ENCODE measurements at regions not wholly inside any gene's neighbourhood (a gene's known extent, or its start where the extent isn't known, plus 50 kb on each side); places are given as distances from the start of the nearest gene placed in this dataset.
"Not testable (repeated sequence)": the region's sequence is repeated elsewhere in the genome, so short reads cannot be mapped to it uniquely, and the experiment has no call there.

DNA sequence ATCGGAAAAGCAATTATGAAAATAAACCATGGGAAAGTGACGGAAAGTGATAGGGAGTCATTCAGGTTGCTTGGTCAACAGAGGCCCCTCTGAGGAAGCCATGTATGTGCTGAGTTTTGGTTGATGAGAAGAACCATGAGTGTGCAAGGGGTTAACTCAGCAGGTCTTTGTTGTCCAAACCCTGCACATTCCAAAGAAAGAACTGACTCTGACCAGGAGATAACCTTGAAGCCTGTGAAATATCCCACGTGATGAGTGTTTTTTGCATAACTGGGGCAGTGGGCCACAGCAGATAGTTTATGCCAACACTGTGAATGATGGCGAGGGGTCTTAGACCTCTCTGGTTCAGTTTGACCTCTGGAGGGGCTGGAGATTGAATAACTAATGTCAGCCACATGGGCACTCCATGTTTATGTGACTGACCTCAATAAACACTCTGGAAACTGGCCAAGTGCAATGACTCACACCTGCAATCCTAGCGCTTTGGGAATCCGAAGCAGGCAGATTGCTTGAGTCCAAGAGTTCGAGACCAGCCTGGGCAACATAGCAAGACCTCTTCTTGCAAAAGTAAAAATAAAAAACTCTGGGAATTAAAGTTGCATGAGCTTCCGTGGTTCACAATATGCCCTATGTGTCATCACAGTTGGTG, 154.0 kb upstream of the FOXK1 start:
- FAIRE-seq: no peak

DNA sequence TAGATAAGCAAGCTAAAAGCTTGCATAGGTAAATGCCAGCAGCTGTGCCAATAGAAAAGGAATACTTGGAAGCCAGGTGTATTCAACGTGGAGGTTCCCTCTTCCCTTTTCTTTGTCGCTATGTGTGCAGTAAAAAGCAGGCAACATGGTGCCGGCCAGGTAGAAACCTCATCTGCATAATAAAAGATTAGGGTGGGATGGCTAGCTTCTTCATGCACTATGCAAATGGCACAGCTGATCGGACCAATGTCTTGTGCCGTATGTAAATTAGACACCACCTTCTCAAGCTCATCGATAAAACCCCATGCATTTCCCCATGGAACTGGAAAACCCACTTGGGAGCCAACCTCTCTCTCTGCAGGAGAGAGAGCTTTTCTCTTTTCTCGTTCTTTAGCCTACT, 150.9 kb upstream of the FOXK1 start:
- FAIRE-seq: no peak

DNA sequence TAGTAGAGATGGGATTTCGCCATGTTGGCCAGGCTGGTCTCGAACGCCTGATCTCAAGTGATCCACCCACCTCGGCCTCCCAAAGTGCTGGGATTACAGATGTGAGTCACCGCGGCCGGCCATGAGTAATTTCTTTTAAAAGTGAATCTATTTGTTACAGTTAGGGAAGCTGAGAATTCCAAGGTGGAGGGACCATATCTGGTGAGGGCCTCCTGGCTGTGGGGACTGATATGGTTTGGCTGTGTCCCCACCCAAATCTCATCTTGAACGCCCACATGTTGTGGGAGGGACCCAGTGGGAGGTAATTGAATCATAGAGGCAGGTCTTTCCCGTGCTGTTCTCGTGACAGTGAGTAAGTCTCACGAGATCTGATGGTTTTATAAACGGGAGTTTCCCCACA, 148.8 kb upstream of the FOXK1 start:
- not testable (repeated sequence) for FAIRE-seq

DNA sequence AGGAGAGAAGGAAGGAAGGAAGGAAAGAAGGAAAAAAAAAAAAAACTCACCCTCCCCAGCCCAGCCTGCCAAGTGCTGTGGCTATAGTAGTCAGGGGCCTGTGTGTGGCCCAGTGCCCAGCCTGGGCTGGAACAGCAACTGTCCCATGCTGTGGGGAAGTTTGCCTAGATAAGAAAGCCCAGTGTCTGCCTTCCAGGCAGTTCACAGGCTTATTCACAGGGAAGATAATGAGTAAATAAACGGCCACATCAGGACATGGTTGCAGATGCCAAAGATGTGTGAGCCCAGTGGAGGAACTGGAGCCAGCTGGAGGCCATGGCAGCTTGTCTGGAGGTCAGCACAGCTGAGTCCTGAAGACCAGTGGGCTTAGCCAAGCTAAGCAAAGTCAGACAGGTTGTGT, 132.4 kb upstream of the FOXK1 start:
- FAIRE-seq: no peak

DNA sequence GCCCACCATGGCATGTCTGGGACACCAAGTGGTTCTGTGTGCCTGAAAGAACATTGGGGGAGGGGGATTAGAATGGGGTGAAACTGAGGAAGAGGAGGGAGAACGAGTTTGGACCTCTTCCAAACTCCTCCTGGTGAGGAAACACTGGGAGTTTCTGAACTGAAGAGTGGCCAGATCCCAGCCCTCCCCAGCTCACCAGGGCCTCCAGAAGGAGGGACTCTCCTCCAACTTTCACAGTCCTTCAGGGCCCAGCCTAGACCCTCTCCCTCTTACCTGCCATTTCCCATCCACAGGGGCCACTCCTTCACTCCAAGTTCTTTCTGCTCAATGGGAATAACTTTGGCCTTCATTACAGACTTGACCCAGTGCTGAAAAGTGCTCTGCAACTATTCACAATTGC, 132.0 kb upstream of the FOXK1 start:
- no peak for FAIRE-seq

DNA sequence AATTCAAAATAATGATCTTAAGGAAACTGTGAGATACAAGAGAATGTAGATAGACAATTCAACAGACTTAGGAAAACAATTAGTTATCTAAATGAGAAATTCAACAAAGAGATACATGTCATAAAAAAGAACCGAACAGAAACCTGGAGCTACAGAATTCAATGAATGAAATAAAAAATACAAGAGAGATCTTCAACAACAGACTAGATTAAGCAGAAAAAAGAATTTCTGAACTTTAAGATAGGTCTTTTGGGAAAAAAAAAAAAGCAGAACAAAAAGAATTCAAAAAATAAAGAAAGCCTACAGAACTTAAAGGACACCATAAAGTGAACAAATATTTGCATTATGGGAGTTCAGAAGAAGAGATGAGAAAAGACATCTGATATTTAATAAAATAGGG, 129.1 kb upstream of the FOXK1 start:
- peak; percentile 5 for FAIRE-seq

DNA sequence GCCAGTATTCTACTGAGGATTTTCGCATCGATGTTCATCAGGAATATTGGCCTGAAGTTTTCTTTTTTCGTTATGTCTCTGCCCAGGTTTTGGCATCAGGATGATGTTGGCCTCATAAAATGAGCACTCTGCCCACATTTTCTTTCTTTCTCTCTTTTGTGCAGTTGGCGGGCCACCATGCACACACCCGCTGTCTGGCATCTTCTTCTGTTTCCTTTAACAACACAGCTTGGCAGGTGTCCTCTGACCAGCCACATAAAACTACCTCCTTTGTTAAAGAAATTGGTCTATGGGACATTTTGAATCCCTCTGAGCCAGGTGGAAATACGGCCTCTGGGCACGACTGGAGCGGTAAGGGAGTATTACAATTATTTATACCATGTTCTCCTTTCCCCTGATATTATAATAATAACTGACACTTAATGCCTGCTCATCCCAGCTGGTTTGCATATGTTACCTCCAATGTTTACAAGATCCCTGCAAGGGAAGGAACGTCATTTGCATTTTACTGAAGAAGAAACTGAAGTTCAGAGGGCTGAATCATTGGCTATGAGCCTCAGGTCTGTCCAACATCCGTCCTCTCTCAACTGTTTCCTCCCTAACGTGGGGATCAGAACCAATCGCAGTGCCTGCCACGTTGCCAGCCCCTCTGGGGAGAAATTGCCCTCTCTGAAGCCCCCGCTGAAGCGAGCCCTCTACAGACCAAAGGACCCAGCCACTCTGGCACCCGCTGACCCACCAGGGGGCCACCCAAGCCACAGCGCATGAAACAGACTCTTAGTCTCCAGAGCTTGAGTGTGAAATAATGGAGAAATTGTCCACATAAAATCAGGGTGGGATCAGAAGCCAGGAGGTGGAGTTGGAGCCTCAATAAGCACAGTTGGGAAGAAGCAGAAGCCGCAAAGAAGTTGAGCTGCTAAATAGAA, 125.0 kb upstream of the FOXK1 start:
- no peak for FAIRE-seq

DNA sequence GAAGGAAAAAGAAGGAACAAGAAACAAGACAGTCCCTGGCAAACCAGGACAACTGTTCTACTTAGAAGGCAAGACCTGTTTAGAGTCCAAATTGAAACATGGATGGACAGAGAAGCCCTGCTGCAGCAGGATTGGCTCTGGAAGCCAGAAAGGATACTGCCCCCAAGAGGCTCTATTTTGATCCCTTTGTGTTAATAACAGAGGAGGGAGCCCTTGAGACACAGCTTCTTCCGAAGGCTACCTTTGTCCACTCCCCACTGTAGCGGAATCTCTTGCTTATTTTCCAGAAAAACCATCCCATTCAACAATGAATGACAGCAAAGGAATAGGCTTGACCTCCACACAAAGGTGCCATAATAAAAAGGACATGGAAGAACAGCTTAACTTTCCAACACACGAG, 120.3 kb upstream of the FOXK1 start:
- FAIRE-seq: no peak

DNA sequence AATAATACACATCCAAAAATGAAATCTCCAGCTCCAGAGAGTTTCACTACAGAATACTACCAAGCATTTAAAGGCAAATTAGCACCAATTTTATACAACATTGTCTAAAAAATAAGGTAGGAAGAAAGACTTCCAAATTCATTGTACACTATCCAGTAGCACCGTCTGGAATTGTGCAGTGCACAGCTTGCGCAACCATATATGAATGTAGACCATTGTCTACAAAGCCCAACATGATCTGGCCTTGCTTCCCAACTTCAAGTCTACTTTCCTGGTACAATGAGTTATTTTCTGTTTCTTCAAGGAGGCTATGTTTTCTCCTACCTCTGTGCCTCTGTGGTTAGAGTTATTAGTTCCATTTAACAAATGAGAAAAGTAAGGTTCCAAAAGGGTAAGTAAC, 115.4 kb upstream of the FOXK1 start:
- no peak for FAIRE-seq

DNA sequence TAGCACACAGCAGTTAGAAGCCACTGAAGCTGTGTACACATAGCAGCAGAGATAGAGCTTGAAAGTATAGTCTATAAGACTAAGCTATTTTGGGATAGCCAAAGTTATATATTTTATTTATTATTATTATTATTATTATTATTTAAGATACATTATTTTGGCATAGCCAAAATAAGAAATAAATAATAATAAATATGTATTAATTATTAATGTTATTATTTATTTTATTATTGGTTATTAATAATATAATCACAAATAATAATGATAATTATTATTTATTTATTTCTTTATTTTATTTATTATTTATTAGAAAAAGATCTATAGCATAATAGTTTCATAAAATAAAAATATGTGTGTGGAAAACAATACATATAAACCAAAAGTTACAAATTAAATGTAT, 107.2 kb upstream of the FOXK1 start:
- no peak for FAIRE-seq

DNA sequence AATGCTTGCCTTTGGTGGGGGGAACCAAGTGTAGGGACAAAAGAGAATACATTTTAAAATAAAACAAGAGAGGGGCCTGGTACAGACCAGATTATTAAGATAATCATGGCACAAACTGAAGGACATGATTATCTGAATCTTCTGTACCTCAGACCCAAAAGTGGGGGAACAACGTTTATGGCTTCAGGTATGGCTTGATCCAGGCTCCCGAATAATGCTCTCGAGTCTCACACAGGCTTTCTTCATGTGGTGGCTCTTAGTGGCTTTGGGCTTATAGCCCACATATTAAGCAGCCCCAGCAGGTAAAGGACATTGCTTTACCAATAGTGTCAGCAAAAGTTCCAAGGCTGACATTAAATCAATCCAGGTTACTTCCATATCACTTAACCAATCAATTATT, 106.8 kb upstream of the FOXK1 start:
- FAIRE-seq: no peak

DNA sequence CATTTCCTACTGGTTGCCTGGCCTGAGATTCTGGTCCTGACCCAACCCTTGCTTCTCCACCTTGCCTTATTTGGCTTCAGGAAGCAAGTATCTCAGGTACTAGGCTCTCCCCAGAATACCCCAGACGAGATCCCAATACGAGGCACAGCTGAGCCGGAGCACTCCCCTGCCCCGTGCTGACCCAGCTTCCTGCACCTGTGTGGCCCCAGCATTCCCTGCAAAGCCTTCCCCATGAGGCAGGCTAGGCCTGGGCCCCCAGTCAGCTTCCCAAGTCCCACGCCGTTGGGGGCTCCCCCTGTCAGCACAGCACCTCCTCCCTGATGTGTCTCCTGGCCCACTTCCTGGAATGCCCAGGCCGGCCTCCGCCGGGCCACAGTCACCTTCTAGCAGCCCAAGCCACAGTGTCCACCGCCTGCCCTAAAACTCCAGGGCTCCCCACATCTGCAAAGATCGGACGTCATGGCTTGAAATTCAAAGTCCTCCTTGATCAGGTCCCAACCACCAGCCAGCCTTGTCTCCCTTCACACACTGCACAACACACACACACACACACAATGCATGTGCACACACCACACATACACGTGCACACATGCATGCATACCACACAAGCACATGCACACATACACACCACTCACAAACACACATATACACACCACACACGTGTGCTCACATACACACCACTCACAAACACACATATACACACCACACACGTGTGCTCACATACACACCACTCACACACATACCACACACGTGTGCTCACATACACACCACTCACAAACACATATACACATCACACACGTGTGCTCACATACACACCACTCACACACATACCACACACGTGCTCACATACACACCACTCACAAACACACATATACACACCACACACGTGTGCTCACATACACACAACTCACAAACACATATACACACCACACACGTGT, 78.9 kb upstream of the FOXK1 start:
- FAIRE-seq: no peak

DNA sequence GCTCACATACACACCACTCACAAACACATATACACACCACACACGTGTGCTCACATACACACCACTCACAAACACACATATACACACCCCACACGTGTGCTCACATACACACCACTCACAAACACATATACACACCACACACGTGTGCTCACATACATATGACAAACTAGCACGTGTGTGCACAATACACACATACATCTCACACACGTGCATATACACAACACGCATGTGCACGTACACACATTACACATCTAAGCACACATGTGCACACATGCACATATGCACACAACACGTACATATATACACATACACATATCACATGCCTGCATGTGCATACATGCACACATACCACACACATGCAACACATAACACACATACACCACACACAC, 78.3 kb upstream of the FOXK1 start:
- FAIRE-seq: no peak

DNA sequence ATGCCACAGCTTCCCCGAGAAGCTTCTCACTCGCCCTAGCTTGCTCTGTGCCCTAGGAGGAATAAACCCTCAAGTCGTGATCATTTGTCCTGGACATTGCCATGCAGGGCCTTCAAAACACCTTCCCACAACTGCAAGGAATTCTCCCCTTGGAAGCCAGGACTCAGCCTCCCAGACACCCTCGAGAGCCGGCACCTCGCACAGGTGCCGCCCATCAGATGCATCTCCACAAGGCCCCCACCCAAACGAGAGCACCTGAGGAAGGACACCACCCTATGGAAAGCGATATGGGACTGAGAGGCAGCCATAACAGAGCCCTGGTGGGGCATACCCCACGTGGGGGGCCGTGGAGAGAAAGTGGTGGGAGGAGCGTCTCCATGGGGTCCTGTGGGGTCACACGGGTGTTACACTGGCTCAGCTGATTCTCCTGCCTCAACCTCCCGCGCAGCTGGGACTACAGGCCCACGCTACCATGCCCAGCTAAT, 77.6 kb upstream of the FOXK1 start:
- FAIRE-seq: no peak

DNA sequence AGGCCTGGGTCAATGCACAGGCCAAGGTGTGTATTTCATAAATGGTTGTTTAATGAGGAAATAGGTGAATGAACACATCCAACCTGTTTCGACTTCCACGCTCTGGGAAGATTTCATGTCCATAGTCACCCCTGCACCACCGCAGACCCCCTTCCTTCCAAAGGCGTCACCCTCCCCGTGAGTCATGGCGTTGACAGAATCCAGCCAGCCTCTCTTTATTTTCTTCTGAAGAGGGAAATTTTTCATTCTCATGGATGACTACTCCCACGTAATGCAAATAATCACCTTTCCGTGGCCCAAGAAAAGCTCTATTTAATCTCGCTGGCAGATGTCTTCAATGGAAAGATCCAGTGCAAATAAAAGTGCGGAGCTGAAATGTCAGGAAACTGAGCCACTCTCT, 75.3 kb upstream of the FOXK1 start:
- no peak for FAIRE-seq

DNA sequence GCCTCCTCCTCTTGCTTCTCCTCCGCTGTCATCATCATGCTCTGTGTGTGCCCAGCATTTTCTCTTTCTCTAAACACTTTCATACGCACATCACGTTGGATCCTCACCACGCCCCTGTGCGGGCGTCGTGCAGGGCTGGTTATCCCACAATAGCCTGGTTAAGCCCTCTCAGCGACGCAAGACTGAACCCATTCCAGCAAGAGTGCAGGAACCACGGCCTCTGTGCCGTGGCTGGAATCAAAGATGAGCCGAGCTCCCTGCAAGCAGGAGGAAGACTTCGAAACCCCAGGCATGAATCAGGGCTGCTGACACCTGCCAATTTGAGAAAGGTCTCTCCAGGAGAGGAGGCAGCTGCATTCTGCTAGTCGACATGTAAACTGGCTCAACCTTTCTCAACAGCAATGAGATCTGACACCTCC, 74.8 kb upstream of the FOXK1 start:
- FAIRE-seq: no peak

DNA sequence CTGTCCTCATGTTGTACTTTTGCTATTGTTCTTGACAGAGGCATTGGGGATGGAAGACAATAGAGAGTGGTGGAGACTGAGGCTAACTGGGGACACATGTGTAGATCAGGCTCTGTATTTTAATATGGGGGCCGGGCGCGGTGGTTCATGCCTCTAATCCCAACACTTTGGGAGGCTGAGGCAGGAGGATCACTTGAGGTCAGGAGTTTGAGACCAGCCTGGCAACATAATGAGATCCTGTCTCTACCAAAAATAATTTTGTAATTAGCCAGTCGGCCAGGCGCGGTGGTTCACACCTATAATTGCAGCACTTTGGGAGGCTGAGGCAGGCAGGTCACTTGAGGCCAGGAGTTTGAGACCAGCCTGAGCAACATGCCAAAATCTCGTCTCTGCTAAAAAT, 72.5 kb upstream of the FOXK1 start:
- not testable (repeated sequence) for FAIRE-seq

DNA sequence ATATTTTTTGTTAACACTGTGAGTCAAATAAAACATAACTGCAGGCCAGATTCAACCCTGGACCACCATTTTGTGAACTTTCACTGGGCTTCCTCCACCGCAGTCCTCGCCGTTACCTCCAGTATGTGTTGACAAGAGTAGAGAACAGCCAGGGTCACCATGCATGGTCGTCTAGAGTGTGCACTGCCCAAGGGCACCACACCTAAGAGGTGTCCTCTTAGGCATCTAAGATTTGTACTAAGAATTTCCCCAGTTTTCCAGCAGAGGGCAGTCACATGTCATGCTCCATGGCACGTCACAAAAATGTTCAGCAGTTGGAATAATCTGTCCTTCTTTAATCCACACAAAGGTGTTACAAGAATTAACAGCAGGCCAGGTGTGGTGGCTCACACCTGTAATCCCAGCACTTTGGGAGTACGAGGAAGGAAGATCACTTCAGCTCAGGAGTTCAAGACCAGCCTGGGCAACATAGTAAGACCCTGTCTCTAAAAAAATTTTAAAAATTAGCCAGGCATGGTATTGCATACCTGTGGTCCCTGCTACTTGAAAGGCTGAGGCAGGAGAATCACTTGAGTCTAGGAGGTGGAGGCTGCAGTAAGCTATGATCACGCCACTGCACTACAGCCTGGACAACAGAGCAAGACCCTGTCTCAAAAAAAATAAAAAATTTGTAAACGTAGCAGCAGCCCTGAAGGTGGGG, 71.2 kb upstream of the FOXK1 start:
- peak; percentile 89 for FAIRE-seq

DNA sequence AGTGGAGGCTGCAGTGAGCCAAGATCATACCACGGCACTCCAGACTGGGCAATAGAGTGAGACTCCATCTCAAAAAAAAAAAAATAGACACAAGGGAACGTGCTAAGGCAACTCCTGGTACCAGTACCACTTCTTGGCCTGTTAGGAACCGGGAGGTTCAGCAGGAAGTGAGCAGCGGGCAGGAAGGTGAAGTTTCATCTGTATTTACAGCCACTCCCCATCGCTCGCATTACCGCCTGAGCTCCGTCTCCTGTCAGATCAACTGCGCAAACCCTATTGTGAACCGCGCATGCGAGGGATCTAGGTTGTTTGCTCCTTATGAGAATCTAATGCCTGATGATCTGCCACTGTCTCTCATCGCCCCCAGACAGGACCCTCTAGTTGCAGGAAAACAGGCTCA, 69.9 kb upstream of the FOXK1 start:
- no peak for FAIRE-seq

DNA sequence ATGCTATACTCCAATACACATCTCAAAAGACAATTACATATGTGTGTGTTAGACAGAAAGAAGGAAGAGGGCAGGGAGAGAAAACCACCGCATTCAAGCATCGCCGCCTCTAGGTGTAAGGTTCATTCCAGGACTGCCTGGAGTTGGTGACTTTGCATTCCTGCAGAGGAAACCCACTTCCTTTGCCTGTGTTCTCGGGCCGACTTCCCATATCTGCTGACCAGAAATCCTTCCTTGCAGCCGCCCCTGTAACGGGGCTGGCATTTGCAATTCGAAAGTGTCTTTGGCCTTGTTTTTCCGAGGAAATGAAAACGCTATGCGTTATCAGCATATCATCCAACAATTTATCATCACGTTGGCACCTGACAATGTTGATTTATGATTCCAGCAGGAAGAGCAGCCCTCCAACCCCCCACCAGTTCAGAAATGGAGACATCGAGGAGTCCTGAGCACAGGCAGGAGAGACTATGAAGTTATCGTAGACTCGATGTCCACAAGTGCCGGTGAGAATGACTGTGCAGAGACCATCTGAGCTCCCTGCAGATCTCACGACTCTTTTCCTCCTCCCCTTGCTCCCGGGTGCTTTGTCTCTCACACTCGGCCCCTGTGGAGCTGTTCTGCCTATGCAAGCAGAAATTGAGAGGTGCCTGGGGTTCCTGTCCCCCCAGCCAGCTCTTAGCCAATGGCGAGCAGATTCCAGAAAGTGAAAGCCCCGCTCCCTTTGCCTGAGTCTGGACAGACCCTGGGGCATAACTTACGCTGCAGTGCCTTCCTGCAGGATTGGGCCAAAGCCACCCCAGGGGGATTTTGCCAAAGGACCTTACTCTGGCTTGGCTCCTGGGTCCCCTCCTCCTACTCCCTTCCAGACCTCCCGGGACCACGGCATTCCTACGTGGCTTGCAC, 68.9 kb upstream of the FOXK1 start:
- no peak for FAIRE-seq

DNA sequence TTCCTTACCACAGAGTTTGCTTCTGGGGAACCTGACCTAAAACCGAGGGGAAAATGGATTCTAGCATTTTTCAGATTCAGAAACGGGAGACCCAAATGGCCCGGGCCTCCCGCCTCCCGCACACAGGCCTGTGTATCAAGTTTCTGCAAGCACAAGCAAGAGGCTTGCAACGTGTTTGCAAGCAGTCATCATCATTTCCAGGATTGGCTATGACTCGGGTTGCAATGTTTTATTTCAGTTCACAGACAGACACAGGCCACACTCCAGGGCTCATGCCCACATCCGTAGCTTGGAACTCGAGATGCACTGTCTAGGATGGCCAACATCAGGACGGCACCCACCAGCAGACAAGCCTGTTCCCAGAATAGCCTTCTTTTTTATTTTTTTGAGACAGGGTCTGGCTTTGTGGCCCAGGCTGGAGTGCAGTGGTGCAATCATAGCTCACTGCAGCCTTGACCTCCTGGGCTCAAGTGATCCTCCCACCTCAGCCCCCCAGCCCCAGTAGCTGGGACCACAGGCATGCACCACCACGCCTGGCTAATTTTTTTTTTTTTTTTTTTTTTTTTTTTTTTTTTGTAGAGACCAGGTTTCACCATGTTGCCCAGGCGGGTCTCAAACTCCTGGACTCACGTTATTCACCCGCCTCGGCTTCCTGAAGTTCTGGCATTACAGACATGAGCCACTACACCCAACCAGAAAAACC, 68.1 kb upstream of the FOXK1 start:
- FAIRE-seq: no peak

All from islet of Langerhans (tissue), 1 donor.